Small intestine (tissue), 7 donors: ENCODE measurements at regions not wholly inside any gene's neighbourhood (a gene's known extent, or its start where the extent isn't known, plus 50 kb on each side); places are given as distances from the start of the nearest gene placed in this dataset.

Source experiments
- DNase-seq, 2 donors: peaks; one replicate each; pipeline versions ENCODE4 v3.0.0 to v3.0.0-alpha.2; 2013
- FAIRE-seq: peaks from 2 replicates; lab custom pipeline; 2012; peaks lifted over from hg19 to GRCh38; lab: Jason Lieb, UNC
- H3K27ac ChIP-seq, 3 donors: one replicate each; pipeline ENCODE4 v1.5.1; 2013; ENCODE audit warnings: low read length in 2 of 3, mild to moderate bottlenecking in 2 of 3, control low read depth in 1 of 3, inconsistent platforms in 1 of 3, low read depth in 1 of 3, moderate library complexity in 1 of 3
- H3K27me3 ChIP-seq, 3 donors: one replicate each; pipeline ENCODE4 v1.6.1; 2013; ENCODE audit warnings: low read length in 3 of 3, inconsistent platforms in 1 of 3; ENCODE audit not compliant: control insufficient read depth in 3 of 3, insufficient read depth in 3 of 3
- H3K36me3 ChIP-seq, 3 donors: one replicate each; pipeline ENCODE4 v1.6.1; 2013; ENCODE audit warnings: low read length in 3 of 3, inconsistent platforms in 1 of 3, low read depth in 1 of 3, mild to moderate bottlenecking in 1 of 3, moderate library complexity in 1 of 3; ENCODE audit not compliant: control insufficient read depth in 3 of 3, insufficient read depth in 2 of 3
- H3K4me1 ChIP-seq, 3 donors: one replicate each; pipeline ENCODE4 v1.6.1; 2013; ENCODE audit warnings: low read length in 2 of 3, inconsistent platforms in 1 of 3, low read depth in 1 of 3, mild to moderate bottlenecking in 1 of 3, moderate library complexity in 1 of 3; ENCODE audit not compliant: control insufficient read depth in 3 of 3, insufficient read depth in 2 of 3
- H3K4me3 ChIP-seq, 3 donors: one replicate each; pipeline ENCODE4 v1.5.1; 2013; ENCODE audit warnings: low read length in 3 of 3, control low read depth in 1 of 3, inconsistent platforms in 1 of 3, low read depth in 1 of 3, mild to moderate bottlenecking in 1 of 3, moderate library complexity in 1 of 3
- H3K9me3 ChIP-seq, 2 donors: one replicate each; pipeline ENCODE4 v1.6.1; 2013; ENCODE audit warnings: low read depth in 1 of 2, low read length in 1 of 2; ENCODE audit not compliant: control insufficient read depth in 2 of 2, insufficient read depth in 1 of 2
- WGBS, 3 donors: extraction: QIAGEN DNeasy Blood & Tissue Kit; methylation state at CpG; one replicate each; pipeline ENCODE4 v1.1.7; 2013; 5-methylcytosine and 5-hydroxymethylcytosine counted together
- donor health status: healthy with polysubstance abuse.
- donor health status: control.
- donor health status: control.
- donor health status: Bipolar disorder and iron deficiency.
- donor health status: healthy.

GRCh38 chr12:3974883-3975282, 101.7 kb upstream of the PARP11 start:
- H3K27ac ChIP-seq: no peak overlapping the region
- 84 to 93% (median 87%) methylated on average over 8 of the region's 8 CpGs for WGBS, 3 donors

GRCh38 chr12:3973973-3974644, 100.9 kb upstream of the PARP11 start:
- no peak overlapping the region for H3K27ac ChIP-seq
- no peaks in the 10 kb centered on the region for H3K36me3 ChIP-seq
- DNase-seq: no peak
- no peaks in the 10 kb centered on the region for H3K9me3 ChIP-seq
- no peaks in the 10 kb centered on the region for H3K27me3 ChIP-seq
- no peak overlapping the region for H3K4me3 ChIP-seq
- 53 to 64% (median 59%) methylated on average over 4 of the region's 4 CpGs for WGBS, 3 donors
- no peak for FAIRE-seq
- H3K4me1 ChIP-seq: peaks cover 0 to 4% (median 0%) of the 10 kb centered on the region in 3 donors

More at GRCh38 chr12:3974883-3975282, 101.7 kb upstream of the PARP11 start:
- H3K4me1 ChIP-seq: peaks cover 0 to 4% (median 0%) of the 10 kb centered on the region in 3 donors
- FAIRE-seq (no peak), DNase-seq (no peak)
- H3K9me3 ChIP-seq: no peaks in the 10 kb centered on the region
- H3K27me3 ChIP-seq: no peaks in the 10 kb centered on the region
- H3K4me3 ChIP-seq: no peak overlapping the region
- no peaks in the 10 kb centered on the region for H3K36me3 ChIP-seq

DNA sequence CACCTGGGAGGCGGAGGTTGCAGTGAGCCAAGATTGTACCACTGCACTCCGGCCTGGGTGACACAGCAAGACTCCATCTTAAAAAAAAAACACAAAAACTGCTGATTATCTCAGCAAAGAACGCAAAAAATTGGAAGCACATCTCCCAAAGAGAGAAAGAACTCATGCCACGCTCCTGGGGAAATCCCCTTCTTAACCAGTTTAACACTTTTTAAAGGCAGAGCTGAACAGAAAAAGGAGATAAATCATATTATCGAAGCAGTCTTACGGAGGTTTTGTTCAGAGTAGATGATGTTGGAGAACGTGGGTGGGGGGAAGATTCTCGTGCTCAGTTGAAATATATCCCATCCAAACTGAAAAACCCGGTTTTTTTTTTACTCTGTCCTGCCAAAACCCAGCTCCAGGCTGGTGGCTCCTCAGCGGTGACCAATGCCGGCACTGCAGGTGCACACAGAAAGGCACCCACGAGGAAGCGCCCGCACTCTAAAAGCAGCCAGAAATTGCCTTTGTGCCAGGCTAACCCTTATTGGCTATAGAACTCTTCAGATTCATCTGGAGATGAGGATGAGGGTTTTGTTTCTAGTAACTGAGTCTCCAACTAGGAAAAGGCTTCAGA, 100.2 kb upstream of the PARP11 start:
- DNase-seq (no peak), FAIRE-seq (no peak)
- Histone ChIP-seq H3K4me1 (peaks cover 0 to 5% (median 0%) of the 10 kb centered on the region in 3 donors), H3K4me3 (no peak overlapping the region), H3K36me3 (no peaks in the 10 kb centered on the region), H3K9me3 (no peaks in the 10 kb centered on the region), H3K27me3 (no peaks in the 10 kb centered on the region), H3K27ac (no peak overlapping the region)
- 75 to 83% (median 79%) methylated on average over 14 of the region's 14 CpGs for WGBS, 3 donors

- WGBS, 3 donors: 63 to 70% (median 65%) methylated on average over 4 of the region's 4 CpGs
- Histone ChIP-seq H3K27me3 (no peaks in the 10 kb centered on the region), H3K27ac (no peak overlapping the region), H3K36me3 (no peaks in the 10 kb centered on the region), H3K9me3 (no peaks in the 10 kb centered on the region), H3K4me3 (no peak overlapping the region), H3K4me1 (peaks cover 0 to 11% (median 0%) of the 10 kb centered on the region in 3 donors)
- DNase-seq (no peak), FAIRE-seq (no peak)
Observed at GRCh38 chr12:3972576-3972975, 99.4 kb upstream of the PARP11 start.

DNA sequence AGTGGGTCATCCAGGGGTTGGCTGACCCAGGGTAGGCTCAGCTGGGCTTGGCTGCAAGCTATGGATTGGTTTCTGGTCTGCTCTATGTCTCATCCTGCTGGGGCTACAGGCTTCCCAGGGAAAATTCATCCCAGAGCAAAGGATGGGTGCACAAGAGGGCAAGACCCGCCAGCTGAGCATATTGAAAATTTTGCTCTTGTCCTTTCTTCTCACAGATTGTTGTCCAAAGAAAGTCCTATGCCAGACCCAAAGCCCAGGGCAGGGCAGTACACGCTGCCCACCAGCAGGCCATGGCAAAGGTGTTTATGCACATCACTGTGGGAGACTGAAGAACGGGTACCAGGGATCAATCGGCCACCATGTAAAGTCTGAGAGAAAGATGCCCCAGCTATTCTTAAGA, 95.3 kb upstream of the PARP11 start:
- peak overlapping the region in 1 of 3 donors; percentile 71 for H3K27ac ChIP-seq
- peaks cover 0 to 15% (median 0%) of the 10 kb centered on the region in 3 donors for H3K4me1 ChIP-seq
- no peaks in the 10 kb centered on the region for H3K9me3 ChIP-seq
- FAIRE-seq: no peak
- DNase-seq: no peak
- WGBS, 3 donors: 91 to 92% (median 92%) methylated on average over 4 of the region's 4 CpGs
- no peaks in the 10 kb centered on the region for H3K36me3 ChIP-seq
- H3K4me3 ChIP-seq: no peak overlapping the region
- no peaks in the 10 kb centered on the region for H3K27me3 ChIP-seq

DNA sequence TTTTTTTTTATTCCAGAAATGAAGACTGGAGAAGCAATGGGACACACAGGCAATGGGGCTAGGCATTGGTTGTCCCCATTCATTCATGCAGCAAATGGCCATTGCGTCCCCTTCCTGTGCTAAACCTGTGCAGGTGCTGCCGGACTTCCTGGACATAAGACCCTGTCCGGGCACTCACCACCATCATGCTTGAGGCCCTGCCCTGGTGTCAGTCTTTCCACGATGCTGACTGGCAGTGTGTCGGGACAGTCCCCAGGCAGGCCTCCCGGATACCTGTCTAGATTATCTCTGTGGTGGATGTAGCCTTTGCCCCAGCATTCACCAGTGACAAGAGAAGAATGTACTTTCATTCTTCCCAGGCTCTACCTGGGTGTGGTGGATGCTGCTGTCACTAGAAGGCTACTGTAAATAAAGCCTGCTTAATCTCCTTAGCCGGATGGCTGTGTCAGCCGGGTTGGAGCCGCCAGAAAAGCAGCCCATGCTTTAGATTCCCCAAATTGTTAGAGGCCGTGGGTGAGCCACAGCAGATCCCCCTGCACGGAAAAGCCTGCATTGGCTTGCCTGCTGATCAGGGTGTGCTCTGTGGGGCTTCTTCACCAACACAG, 94.5 kb upstream of the PARP11 start:
- Histone ChIP-seq H3K27me3 (no peaks in the 10 kb centered on the region), H3K27ac (peak overlapping the region in 1 of 3 donors; percentile 78), H3K4me3 (no peak overlapping the region), H3K36me3 (no peaks in the 10 kb centered on the region), H3K4me1 (peaks cover 0 to 18% (median 0%) of the 10 kb centered on the region in 3 donors), H3K9me3 (no peaks in the 10 kb centered on the region)
- DNase-seq (peak; percentile 86 to 91), FAIRE-seq (no peak)
- 24 to 47% (median 38%) methylated on average over 11 of the region's 11 CpGs for WGBS, 3 donors

DNA sequence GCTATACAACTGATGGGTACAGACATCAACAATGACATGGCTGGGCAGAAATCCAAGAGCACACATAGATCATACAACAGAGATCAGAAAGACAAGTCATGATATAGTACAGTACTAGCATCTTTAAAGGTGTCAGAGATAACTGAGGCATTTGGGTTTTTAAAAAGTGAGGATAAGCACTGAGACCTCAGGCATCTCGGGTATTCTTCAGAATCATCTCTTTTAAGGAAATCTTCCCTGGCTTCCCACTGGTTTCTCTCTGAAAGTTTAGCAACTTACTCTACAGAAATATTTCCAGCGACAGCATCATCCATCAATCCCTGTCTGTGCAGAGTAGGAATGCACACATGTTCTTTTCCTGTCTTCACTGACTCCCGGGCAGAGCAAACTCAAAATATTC, 93.2 kb upstream of the PARP11 start:
- no peak overlapping the region for H3K4me3 ChIP-seq
- WGBS, 3 donors: 75 to 92% (median 91%) methylated on average over 3 of the region's 3 CpGs
- no peak overlapping the region for H3K27ac ChIP-seq
- H3K4me1 ChIP-seq: peaks cover 0 to 24% (median 0%) of the 10 kb centered on the region in 3 donors
- H3K36me3 ChIP-seq: no peaks in the 10 kb centered on the region
- H3K9me3 ChIP-seq: no peaks in the 10 kb centered on the region
- no peaks in the 10 kb centered on the region for H3K27me3 ChIP-seq
- FAIRE-seq (no peak), DNase-seq (no peak)

GRCh38 chr12:3965046-3965445, 91.8 kb upstream of the PARP11 start:
- no peak for DNase-seq
- WGBS, 3 donors: 82 to 93% (median 84%) methylated on average over 3 of the region's 3 CpGs
- H3K36me3 ChIP-seq: no peaks in the 10 kb centered on the region
- H3K27me3 ChIP-seq: no peaks in the 10 kb centered on the region
- H3K4me3 ChIP-seq: no peak overlapping the region
- no peaks in the 10 kb centered on the region for H3K9me3 ChIP-seq
- H3K27ac ChIP-seq: no peak overlapping the region
- H3K4me1 ChIP-seq: peaks cover 0 to 24% (median 0%) of the 10 kb centered on the region in 3 donors
- no peak for FAIRE-seq
